Neural crest cell (in vitro differentiated cells): ENCODE measurements at regions not wholly inside any gene's neighbourhood (a gene's known extent, or its start where the extent isn't known, plus 50 kb on each side); places are given as distances from the start of the nearest gene placed in this dataset.

Experiments used
- DNase-seq: peaks from one replicate; pipeline ENCODE4 v3.0.0; 2021; ENCODE audit warnings: low read depth, mixed read lengths, low spot score
- H3K27ac Mint-ChIP-seq: one replicate; pipeline ENCODE4 v1.8.0; 2021; ENCODE audit warnings: mild to moderate bottlenecking, mixed read lengths; ENCODE audit not compliant: unreplicated experiment
- H3K27me3 Mint-ChIP-seq: 2 replicates; pipeline ENCODE4 v1.8.0; 2021; ENCODE audit warnings: low read depth, mild to moderate bottlenecking, mixed read lengths
- H3K36me3 Mint-ChIP-seq: 2 replicates; pipeline ENCODE4 v1.8.0; 2021; ENCODE audit warnings: low read depth, mild to moderate bottlenecking, mixed read lengths
- H3K4me1 Mint-ChIP-seq: 2 replicates; pipeline ENCODE4 v1.8.0; 2021; ENCODE audit warnings: mixed read lengths
- H3K4me3 Mint-ChIP-seq: one replicate; pipeline ENCODE4 v1.8.0; 2021; ENCODE audit warnings: mild to moderate bottlenecking, mixed read lengths
- H3K9me3 Mint-ChIP-seq: 2 replicates; pipeline ENCODE4 v1.8.0; 2021; ENCODE audit warnings: mixed read lengths
- TF ChIP-seq, protein P1 (sequence below): fragments of 200-600 bp; sonication (generic); conservative IDR thresholded peaks from 2 replicates; pipeline ENCODE4 v1.5.0; 2021; ENCODE audit warnings: antibody characterized with exemption, mild to moderate bottlenecking

DNA sequence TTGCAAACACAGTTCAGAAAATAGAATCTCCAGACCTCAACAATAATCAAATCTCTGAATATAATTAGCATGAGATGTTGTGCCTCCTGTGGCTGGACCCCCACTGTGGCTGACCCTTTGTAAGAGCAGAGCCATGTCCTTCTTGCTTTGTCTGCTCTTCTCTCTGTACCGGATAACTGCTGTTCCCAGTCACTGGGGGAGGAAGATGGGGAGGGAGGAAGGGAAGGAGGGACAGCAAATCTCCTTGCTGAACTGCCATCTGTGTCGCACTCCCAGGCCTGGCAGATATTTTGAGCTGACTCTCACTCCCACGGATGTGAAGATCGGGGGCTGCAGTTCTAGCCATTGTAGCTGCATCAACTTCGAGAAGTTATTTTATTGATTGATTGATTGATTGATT is 319.0 kb upstream of the CXCR4 start:
- Mint-ChIP-seq H3K27ac (no peak overlapping the region), H3K36me3 (no peaks in the 10 kb centered on the region), H3K4me3 (no peak overlapping the region), H3K9me3 (no peaks in the 10 kb centered on the region), H3K4me1 (peaks cover 5% of the 10 kb centered on the region), H3K27me3 (peaks cover 20% of the 10 kb centered on the region)
- DNase-seq = no peak
- TF ChIP-seq, protein P1, sequence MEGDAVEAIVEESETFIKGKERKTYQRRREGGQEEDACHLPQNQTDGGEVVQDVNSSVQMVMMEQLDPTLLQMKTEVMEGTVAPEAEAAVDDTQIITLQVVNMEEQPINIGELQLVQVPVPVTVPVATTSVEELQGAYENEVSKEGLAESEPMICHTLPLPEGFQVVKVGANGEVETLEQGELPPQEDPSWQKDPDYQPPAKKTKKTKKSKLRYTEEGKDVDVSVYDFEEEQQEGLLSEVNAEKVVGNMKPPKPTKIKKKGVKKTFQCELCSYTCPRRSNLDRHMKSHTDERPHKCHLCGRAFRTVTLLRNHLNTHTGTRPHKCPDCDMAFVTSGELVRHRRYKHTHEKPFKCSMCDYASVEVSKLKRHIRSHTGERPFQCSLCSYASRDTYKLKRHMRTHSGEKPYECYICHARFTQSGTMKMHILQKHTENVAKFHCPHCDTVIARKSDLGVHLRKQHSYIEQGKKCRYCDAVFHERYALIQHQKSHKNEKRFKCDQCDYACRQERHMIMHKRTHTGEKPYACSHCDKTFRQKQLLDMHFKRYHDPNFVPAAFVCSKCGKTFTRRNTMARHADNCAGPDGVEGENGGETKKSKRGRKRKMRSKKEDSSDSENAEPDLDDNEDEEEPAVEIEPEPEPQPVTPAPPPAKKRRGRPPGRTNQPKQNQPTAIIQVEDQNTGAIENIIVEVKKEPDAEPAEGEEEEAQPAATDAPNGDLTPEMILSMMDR = no peak

DNA sequence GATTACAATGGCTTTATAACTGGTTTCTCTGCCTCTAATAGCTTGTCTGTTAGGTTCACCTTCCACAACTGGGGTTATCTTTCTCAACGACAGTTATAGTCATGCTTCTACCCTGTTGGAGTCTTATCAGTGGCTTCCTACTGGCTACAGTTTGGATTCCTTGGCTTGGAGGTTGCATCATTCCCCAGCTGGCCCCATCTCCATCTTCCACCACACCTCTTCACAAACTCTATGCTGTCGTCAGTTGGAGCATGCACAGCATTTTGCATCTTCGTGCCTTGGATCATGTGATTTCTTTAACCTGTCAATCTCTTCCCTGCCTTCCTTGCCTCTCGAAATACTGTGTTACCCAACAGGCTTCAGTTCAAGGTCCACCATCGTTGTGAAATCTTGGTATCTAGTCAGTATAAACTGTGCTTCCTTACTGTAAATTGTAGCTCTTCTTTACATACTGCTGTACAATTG is 316.3 kb upstream of the CXCR4 start:
- TF ChIP-seq, protein P1 = no peak
- Mint-ChIP-seq H3K9me3 (no peaks in the 10 kb centered on the region), H3K4me1 (peaks cover 5% of the 10 kb centered on the region), H3K36me3 (no peaks in the 10 kb centered on the region), H3K4me3 (no peak overlapping the region), H3K27me3 (peaks cover 6% of the 10 kb centered on the region), H3K27ac (no peak overlapping the region)
- no peak for DNase-seq

GRCh38 chr2:136433261-136433660 is 315.3 kb upstream of the CXCR4 start:
- TF ChIP-seq, protein P1 = no peak
- Mint-ChIP-seq H3K27me3 (peaks cover 9% of the 10 kb centered on the region), H3K36me3 (no peaks in the 10 kb centered on the region), H3K4me1 (peaks cover 5% of the 10 kb centered on the region), H3K4me3 (no peak overlapping the region), H3K9me3 (no peaks in the 10 kb centered on the region), H3K27ac (no peak overlapping the region)
- DNase-seq = no peak

DNA sequence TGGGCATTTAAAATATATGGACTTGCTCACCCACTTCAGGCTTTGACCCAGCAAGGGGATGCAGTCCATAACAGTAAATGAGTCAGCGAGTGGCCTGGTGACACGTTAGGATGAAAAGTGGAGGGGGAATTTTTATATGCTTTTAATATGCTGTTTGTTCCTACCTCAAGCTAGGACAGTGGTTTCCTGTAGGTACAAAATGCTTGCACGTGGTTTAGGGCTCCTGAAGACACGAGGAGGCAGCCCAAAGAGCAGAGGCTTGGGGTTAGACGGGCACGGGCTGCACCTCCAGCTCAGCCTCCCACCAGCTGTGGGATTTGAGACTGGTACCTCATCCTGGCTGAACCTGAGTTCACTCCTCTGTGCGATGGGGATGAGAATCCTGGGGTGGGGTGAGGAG is 306.2 kb upstream of the CXCR4 start:
- TF ChIP-seq, protein P1 = no peak
- no peak for DNase-seq
- Mint-ChIP-seq H3K9me3 (no peaks in the 10 kb centered on the region), H3K27ac (no peak overlapping the region), H3K4me3 (peak overlapping the region; percentile 88), H3K4me1 (peaks cover 20% of the 10 kb centered on the region), H3K27me3 (peaks cover 82% of the 10 kb centered on the region), H3K36me3 (no peaks in the 10 kb centered on the region)

GRCh38 chr2:136423516-136423996 is 305.6 kb upstream of the CXCR4 start:
- Mint-ChIP-seq H3K9me3 (no peaks in the 10 kb centered on the region), H3K36me3 (no peaks in the 10 kb centered on the region), H3K4me3 (peak overlapping the region; percentile 88), H3K4me1 (peaks cover 20% of the 10 kb centered on the region), H3K27me3 (peaks cover 84% of the 10 kb centered on the region), H3K27ac (no peak overlapping the region)
- TF ChIP-seq, protein P1 = peak; percentile 93
- peak; percentile 81 for DNase-seq
